T-helper 2 cell treated with Interferon-gamma antibody and Interleukin-4, amounts not matched to agents 100 ng/mL and 5 ng/mL, for 36 hours (primary cell): ENCODE measurements at regions not wholly inside any gene's neighbourhood (a gene's known extent, or its start where the extent isn't known, plus 50 kb on each side); places are given as distances from the start of the nearest gene placed in this dataset.

ENCODE experiments used
- intact Hi-C: fragments of 100-400 bp; cut with micrococcal nuclease; formaldehyde crosslinking; loops from one replicate; pipeline ENCODE4 v1.15.1; 2023

DNA sequence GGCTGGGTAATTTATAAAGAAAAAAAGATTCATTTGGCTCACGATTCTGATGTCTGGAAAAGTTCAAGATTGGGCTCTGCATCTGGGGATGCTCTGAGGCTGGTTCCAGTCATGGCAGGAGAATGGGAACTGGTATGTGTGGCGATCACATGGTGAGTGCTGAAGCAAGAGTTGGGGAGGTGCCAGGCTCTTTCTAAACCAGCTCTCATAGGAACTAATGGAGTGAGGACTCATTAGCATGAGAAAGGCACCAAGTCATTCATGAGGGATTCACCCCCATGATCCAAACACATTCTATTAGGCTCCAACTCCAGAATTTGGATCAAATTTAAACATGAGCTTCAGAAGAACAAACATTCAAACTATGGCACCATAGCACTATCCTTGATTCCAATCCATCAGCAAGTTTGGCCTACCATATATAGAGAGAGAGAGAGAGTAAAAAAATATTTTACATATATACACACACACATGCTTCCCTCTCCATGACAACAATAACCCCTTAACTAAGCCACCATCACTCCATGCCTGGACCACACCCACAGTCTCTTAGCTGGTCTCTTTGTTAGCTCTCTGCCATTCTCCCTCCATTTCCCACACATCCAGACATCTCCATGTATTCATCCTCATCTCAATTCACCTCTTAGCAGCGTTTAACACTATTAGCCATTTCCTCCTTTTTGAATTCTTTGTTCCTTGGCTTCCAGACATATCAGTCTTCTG lies 57.9 kb downstream of the NPY start:
- intact Hi-C loops, result no loop called here

DNA sequence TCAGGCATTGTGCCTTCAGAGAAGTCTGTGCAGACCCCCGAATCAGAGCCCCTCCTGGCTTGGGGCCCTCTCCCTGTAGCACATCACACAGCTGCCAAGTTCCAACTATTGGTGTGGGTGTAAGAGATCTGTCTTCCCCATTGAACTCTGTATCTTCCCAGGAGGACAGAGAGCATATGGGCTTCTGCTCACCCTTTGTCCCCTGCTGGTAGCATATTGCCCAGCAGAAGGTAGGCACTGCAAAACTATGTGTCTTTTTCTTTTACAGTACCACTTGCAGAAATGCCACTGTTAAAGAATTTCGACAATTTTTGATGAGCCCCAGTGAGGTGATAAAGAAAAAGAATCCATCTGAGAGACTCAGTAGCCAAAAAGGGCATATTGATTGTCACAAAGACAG lies 59.6 kb downstream of the NPY start:
- intact Hi-C loops, result no loop called here

DNA sequence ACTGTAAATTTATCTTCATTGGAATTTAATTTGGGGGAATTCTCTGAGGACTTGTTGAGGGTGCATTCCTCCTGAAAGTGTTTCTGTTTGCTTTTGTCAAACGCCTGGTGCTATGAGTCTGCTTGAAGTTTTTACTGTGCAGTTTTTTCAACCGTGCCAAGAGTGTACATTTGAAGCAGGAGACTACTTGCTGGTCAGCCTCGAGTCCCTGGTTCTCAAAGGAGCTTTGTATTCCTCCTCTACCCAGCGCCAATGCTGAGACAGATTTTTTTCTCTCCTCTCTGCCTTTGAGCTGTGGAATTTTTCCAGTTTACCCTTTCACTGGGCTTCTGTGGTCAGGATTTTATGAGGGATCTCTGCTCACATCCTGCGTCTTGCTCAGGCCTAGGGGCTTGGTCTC lies 62.1 kb downstream of the NPY start:
- intact Hi-C loops, result no loop called here

DNA sequence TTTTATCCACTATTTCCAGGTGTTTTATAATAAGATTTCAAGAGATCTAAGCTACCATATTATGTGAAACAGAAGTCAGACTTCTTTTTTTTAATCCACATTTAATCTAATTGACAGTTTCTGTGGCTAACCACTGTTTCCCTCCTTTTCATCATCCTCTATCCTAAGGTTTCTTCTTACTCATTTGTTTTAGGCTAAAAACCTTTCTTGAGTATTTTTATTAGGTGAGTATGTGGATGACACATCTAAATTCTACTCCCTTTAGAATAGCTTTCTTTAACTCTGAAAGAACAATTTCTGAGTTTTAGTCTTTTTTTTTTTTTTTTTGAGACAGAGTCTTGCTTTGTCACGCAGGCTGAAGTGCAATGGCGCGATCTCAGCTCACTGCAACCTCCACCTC lies 62.7 kb downstream of the NPY start:
- intact Hi-C loops, result no loop called here

DNA sequence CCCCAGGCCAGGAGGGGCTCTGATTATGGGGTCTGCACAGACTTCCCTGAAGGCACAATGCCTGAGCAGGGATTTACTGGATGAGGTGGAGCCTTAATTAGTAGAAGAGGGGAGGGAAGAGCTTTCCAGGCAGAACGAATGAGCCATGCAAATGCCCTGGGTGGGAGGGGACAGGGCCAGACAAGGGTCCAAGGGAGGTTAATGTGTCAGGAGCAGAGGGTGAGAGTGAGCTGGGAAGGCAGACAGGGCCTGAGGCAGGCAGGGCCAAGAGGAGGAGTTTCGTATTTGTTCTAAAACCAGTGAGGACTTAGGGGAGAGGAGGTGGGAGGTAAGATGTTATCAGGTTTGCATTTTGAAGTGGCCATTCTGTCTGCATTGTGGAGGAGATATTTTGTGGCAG lies 65.3 kb downstream of the NPY start:
- intact Hi-C loops, result no loop called here

DNA sequence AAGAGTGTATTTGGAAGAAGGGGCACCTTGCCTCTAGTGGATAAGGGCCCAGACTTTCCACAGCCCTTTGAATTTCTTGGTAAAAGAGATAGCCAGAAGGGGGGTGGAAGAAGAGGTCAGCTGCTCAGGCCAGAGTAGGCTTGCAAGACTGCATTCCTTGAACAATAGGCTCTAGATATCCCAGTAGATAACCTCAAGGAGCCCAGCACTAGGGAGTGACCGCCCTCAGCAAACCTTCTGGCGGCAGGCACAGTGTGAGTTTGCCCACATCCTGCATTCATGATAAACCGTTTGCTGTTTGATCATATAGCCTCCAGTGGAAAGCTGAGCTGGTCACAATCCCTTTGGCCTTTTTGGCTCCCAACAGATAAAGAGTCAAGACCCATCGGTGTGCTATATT lies 70.5 kb downstream of the NPY start:
- intact Hi-C loops, result no loop called here

DNA sequence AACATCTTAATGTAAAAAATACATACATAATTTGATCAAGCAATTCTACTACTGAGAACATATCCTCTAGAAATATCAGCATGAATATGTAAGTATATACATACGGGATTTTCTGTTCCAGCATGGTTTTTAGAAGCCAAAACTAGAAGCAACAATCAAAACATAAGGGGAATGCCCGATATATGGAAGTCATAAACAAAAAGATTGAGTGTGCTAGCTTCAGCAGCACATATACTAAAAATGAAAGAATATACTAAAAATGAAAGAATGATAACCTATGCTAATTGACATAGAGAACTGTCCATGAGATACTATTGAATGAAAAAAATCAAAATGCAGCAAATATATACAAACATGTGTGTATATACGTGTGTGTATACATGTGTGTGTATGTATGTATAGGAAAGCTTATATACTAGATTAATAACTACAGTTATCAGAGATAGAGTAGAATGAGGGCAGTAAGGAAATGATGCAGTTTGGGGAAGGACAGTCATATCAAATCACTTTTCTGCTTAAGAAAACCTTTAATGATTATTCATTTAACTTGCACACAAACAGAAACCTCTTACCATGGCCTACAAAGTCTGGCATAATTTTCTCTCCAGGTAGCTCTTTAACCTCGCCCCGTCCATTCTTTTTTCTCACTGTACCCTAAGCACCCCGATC lies 72.9 kb downstream of the NPY start:
- intact Hi-C loops, result no loop called here

DNA sequence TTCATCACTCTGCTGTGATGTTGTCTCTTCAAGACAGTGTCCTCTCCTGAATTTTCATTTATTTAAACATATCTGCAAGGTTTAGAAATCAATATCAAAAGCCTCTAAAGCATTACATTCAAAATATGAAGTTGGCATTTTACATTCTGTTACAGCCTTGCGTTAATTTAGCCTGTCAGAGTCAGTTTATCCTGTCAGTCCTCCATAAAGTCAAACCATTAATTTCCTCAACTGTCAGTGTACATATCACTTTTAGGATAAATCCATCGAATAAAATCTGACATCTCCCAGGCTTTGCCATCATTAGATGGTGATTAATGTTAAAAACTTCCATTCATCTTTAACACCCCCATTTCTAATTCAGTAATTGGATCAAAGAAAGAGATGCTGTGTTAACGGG lies 77.0 kb downstream of the NPY start:
- intact Hi-C loops, result no loop called here

DNA sequence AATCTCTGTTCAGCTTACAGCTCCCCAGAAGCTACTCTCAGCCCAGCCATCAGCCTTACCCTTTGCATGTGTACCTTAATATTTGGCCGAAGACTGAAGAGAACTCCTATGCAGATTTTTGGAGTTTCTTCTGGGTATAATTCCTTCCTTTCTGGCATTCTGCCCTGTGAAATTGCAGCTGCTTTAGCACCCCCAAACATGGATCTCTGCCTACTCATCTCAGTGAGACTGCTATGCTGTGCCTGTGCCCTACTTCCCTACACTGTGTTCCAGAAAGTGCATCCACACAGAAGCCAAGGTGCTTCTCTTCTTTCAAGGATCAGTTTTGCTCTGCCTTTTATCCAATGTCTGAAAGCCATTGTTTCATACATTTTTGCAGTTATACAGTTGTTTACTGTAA lies 81.6 kb downstream of the NPY start:
- intact Hi-C loops, result no loop called here

DNA sequence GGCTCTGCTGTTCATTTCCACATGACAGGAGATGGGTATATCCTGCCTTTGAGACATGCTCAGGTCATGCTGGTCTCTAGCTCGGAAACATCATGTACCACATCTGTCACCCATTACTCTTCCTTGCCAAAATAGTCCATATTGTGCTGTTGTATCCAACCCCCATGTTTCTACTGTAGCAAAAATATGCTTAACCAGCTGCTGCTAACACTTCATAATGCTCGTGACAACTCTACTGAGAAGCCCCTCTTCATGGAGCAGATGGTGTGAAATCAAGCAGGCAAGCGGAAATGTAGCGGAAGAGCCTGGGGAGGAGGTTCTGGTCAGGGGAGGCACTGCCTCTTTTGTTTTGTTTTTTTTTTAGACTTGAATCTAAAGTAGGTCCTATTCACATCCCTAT lies 82.9 kb downstream of the NPY start:
- intact Hi-C loops, result no loop called here

DNA sequence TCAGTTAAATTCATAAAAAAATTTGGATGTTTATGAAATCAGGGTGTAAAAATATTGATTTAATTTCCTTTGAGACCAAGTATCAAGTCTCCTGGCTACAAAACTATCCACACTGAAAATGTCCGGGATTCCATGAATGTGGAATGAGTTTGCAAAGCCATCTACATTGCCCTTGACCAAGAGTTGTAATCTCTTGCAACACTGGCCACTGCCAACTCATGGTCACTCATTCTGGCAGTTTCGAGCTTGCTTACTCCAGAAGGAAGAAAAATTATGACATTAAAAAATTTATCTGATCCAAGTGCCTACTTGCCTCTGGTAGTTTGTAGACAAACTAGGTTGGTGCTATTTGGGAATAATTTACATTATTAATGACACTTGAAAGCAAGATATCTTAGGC lies 84.2 kb downstream of the NPY start:
- intact Hi-C loops, result no loop called here

DNA sequence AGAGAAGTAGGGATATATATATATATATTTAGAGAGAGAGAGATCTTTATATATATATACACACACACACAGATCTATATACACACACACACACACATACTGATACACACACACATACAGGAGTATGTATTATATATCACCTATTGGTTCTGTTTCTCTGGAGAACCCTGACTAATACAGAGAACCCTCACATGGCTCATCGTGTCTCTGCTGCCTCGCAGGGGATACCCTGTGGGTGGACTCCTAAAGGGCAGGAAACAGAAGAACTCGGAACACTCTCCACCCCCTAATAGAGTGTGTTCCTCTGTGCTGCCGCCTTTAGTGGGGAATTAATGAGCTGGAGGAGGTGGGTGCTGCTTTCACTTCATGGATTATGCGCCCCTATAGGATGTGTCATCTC lies 86.6 kb downstream of the NPY start:
- intact Hi-C loops, result no loop called here

DNA sequence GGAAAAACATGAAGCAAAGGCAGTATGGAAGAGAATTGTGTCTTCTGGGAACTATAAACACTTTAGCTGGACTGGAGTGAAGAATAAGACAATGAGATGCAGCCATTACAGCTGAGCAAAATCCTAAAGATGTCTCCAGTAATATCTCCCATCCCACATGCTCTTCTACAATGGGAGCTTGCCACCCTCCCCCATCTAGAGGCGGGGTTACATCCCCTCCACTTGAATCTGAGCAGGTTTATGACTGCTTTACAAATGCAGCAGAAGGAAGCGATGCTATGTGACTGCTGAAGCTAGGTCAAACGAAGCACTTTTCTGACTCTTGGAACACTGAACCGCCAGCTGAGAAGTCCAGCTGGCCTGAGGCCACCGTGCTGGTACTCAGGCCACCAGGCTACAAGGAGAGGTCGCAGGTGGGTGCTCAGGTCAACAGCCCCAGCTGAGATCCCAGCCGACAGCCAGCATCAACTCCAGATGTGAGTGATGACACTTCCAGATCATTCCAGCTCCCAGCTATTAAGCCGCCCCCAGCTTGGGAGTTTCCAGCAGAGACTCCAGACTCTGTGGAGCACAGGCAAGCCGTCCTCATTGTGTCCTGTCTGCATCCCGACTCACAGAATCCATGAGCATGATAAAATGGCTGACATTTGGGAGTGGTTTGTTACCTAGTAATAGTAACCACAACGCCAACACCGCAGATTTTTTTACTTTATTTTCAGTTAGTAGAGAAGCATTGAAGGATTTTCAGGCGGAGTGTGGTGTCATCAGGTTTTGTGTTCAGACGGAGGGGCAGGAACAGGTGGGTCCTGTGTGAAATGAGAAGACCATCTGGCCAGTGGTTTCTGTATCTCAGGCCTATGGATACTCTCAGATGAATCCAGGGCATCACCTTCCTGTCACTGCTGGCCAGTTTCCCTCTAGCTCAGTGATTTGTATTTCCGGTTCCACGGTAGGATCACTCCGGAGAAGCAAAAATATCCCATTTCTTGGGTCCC lies 89.3 kb downstream of the NPY start:
- intact Hi-C loops, result no loop called here

DNA sequence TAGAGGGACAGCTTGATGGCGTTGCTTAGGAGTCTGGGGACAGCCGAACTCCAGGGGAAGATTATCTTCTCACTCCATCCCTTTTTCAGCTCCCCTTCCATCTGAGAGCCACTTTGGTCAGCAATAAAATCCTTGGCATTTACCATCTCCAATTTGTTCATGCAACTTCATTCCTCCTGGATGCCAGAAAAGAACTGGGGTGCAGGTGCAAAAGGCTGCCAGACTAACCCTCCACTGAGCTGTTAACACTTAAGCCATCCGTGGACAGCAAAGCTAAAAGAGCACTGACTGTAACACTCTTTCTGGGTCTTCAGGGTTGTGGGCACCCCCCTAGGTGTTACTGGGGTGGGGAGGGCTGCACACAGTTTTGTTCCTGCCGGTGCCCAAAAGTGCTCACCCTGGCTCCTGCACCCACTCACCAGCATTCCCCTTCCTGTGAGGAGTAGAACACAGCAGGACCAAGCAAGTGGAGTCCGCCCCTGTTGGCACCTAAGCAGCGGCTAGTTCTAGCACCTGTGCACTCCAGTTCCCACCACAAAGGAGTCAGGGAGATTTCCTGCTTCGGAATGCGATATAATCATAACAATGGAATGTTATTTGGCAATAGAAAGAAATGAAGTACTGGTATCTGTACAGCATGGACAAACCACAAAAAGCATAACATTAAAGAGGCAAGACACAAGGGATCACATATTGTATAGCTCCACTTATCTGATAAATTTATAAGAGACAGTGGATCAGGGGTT lies 95.1 kb downstream of the NPY start:
- intact Hi-C loops, result no loop called here

DNA sequence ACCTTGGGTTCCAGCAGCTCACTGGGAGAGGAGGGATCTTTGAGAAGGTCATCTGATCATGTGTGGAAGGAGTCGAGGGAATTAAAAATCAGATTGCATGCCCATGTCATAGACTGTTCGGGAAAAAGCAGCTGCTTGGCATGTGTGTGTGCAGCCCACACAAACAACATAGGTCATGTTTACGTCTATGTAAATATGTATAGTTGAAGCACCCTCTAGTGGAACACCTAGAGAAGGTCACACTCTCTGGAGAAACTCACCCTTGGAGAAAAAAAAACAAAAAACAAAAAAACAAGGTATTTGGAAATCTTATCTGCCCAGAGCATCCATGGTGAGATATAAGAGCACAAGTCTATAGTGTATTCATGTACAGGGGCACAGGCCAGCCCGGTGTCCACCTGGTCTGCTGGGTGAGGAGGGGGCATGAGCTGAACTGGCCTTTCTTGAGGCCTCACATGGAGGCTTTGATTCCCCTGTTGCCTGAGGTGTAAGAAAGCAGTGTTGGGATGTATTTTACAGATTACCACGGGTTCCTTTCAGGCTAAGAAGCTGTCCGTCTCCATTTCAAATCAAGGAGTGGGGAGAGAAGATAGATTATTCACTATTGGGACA lies 98.0 kb downstream of the NPY start:
- intact Hi-C loops, result loop anchor here (1.0 to 5.0 kb wide), 2 partner anchors 519 to 810 kb away; no protein-coding TSS in a partner anchor

DNA sequence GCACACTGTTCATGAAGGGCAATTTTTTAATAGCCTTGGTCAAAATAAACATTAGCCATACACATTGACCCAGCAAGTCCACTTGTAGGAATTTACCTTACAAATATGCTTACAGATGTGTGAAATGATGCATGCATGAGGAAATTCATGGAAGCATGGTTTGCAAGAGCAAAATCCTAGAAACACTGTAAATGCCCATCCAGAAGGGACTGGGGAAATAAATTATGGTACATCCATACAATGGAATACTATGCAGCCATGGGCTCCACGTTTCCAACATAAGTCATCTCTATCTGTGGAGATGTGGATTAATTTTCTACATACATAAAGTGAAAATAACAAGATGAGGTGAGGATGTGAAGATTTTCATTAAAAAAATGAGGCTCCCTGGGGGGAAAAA lies 99.1 kb downstream of the NPY start:
- intact Hi-C loops, result loop anchor here (5.0 kb wide), 1 partner anchor 811 kb away; no protein-coding TSS in a partner anchor

DNA sequence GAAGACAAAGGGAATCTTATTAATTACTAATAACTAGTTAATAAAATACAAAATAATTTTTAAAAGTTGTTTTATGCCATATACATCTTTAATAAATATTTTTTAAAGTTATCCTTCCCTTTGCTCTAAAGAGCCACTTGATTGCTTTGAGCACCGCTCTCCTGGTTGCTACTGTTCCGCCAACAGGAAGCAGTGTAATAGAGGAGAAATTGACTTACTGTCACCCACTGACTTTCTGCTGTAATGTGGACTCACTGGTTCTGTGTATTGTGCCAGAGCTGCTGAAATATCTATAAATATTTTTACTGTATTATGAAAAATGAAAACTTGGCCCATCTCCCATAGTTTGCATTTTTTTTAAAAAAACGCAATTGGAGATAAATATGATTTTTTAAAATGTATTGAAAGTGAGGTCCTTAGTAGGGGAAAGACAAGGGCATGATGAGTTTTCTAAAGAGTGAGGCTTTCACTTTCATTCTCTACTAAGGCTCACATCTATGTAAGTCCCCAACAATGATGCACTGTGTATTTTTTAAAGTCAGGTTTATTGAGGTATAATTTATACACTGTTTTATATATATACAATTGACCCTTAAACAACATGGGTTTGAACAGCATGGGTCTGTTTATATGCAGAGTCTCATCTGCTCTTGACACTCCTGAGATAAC lies 100.5 kb downstream of the NPY start:
- intact Hi-C loops, result loop anchor here (5.0 kb wide), 1 partner anchor 812 kb away; no protein-coding TSS in a partner anchor

DNA sequence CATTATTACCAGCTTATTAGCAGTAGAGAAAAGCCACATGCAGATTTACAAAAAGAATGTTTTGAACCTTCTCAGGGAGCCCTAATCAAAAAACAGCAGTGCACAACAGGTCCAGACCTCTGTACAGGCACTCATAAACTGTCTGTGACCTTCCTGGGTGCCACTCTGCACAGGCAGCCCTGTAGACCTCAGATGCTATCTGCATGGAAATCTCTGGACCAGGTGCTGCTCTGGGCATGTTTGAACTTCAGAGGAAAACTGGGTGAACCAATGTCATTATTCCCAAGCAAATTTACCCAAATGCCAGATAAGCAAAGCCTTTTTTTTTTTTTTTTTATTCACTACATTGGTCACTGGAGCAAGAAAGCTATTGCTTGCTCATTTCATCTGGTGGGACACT lies 104.2 kb downstream of the NPY start:
- intact Hi-C loops, result no loop called here

DNA sequence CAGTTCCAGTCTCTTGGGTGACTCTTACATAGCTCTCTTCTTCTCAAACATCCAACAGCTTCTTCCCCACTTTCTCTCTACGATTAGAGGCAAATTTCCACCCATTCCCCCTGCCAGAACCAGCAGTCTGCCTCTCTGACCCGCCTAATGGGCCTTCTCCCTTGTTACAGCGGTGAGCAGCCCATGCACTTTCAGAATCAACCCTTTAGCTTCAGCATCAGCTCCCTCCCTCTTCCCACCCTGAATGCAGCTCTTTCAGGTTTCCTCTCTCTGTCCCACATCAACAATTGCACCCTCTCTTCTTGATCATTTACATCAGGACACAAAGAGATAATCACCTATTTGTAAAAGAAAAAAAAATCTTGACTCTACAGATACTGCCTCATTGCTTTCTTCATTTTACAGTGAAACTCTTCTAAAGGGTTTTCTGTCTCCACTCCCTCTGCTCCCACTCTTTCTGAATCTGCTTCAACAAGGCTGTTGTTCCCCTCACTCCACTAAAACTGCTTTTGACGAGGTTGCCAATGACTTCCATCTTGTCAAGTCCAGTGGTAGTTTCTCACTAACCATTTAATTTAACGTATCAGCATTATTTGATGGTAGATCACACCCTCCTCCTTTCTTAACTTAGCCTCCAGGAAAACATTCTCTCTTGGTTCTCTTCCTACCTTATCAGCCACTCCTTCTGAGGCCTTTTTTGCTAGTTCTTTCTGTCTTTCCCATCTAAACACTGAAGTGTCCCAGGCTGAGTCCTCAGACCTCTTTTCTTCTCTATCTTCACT lies 106.6 kb downstream of the NPY start:
- intact Hi-C loops, result no loop called here
